ENCODE measurements at regions not wholly inside any gene's neighbourhood (a gene's known extent, or its start where the extent isn't known, plus 50 kb on each side); places are given as distances from the start of the nearest gene placed in this dataset.
A peak's percentile ranks its signal among the peaks of the same experiment; 100 is the strongest.

DNA sequence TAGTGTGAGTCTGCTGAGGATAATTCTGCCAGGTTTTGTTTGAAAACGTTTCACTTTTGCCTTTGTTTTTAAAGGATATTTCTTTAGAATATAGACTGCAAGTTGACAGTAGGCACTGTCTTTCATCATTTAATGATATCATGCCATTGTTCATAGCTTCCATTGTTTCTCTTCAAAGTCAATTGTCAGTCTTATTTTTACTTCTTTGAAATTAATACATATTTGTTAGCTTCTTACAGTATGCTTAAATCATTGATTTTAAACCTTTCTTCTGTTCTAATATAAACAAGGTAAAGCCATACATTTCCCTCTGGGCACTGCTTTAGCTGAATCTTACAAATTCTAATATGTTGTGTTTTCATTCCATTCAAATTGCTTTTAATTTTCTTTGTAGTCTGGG lies 62.3 kb upstream of the PARVA start:
- no peak for DNase-seq

DNA sequence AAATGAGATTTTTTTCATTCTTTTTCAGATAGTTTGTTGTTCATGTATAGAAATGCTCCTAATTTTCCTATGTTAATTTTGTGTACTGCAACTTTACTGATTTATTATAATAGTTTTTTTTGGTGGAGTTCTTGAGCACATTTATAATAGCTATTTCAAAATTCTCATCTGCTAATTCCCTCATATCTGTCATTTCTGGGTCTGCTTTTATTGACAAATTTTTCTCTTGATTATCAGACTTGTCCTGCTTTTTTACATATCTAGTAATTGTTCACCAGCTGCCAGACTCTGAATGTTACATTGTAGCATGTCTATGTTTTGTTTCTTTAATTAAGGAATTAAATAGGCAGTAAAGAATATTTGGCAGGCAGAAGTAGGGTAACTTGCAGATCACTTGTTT lies 60.9 kb upstream of the PARVA start:
- no peak for DNase-seq

- DNase-seq = peak; percentile 95
Measured at GRCh38 chr11:12318791-12319438, 58.5 kb upstream of the PARVA start.

GRCh38 chr11:12319461-12319951 lies 57.9 kb upstream of the PARVA start:
- peak; percentile 14 for DNase-seq

- no peak for DNase-seq
Measured at GRCh38 chr11:12319988-12320387, 57.4 kb upstream of the PARVA start.

DNA sequence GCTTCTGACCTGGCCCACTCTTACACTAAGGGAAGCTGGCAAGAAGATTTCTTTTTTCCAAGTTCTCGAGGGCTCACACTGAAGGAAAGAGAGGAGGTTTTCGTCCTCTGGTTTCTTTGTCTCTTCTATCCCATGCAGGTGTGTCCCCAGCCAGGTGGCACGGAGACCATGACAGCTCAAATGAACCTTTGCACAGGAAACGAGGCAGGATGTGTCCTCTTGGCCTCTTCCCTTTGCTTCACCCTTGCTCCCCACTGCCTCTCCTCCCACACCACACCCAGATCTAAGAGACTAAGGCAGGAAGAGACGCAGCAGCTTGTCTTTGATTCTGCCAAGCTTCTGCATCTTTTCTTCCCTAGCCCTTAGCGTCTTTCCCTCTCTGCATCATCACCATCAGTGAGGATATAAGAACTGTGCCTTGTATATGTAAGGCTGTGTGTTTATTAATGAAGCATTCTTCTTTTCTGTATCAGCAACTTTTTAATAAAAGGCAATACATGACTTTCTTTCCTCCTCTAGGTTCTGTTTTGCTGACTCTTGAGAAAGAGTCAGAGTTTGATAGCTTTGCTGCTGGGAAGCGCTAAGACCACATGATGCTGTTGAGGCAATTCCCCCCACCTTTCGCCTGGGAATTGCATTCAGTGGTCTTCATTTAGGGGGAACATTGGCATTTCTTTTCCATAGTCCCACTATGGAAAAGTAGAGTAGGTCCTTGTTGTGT lies 56.0 kb upstream of the PARVA start:
- DNase-seq = no peak

DNA sequence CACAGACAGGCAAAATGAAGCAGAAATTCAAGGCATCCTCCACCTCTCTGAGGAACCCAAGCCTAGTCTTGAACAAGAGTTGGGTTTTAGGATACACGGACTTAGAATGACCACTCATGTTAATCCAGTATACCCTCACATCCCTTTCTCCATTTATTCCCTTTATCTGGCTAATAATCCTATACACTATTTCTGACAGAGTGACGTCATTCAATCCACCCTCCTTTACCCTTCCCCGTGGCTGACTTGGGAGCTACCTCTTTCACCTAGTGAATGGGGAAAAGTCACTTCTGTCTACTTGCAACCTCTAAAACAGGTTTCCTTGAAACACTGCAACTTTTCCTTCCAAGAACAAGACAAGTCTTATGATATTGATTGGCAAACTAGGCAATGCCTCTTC lies 52.8 kb upstream of the PARVA start:
- DNase-seq = no peak

All from fibroblast of skin of right quadriceps (primary cell).